Activated CD8-positive, alpha-beta memory T cell treated with anti-CD3 and anti-CD28 coated beads for 36 hours (primary cell): ENCODE measurements at regions not wholly inside any gene's neighbourhood (a gene's known extent, or its start where the extent isn't known, plus 50 kb on each side); places are given as distances from the start of the nearest gene placed in this dataset.
"Not testable (repeated sequence)": the region's sequence is repeated elsewhere in the genome, so short reads cannot be mapped to it uniquely, and the experiment has no call there.

Source experiments
- CTCF ChIA-PET: fragments of 350-600 bp; sonication (Branson Sonifier 250); formaldehyde crosslinking; loops from one replicate; lab custom pipeline; 2021; ENCODE audit warnings: antibody characterized with exemption; lab: Charles Lee
- POLR2A ChIA-PET: fragments of 350-600 bp; sonication (Branson Sonifier 250); formaldehyde crosslinking; loops from one replicate; lab custom pipeline; 2021; ENCODE audit warnings: antibody characterized with exemption; lab: Charles Lee

- ChIA-PET CTCF (interaction anchor here (0.8 to 1.2 kb wide), 4 partner anchors 11 to 228 kb away, joined by 3 to 5 read pairs (median 4); no protein-coding TSS in a partner anchor), POLR2A (no interaction called here)
Measured at GRCh38 chr4:56575820-56576429, 70.3 kb downstream of the ARL9 start.

GRCh38 chr4:56592417-56592816 is 86.8 kb downstream of the ARL9 start:
- CTCF ChIA-PET = not testable (repeated sequence)

More at GRCh38 chr4:56592417-56592816, 86.8 kb downstream of the ARL9 start:
- POLR2A ChIA-PET = not testable (repeated sequence)
